SKM-1 (cell line): ENCODE measurements at regions not wholly inside any gene's neighbourhood (a gene's known extent, or its start where the extent isn't known, plus 50 kb on each side); places are given as distances from the start of the nearest gene placed in this dataset.

Experiments
- DNase-seq: peaks from one replicate; lab custom pipeline; 2025; ENCODE audit not compliant: unreplicated experiment; lab: John Stamatoyannopoulos, UW

- no peak for DNase-seq
Observed at GRCh38 chr19:28859811-28860210, 353.1 kb downstream of the UQCRFS1 start.

- no peak for DNase-seq
Observed at GRCh38 chr19:28858933-28859332, 354.0 kb downstream of the UQCRFS1 start.

- DNase-seq = no peak
Observed at GRCh38 chr19:28857967-28858366, 355.0 kb downstream of the UQCRFS1 start.

- no peak for DNase-seq
Observed at GRCh38 chr19:28855216-28855615, 357.7 kb downstream of the UQCRFS1 start.

GRCh38 chr19:28847468-28847867 lies 365.5 kb downstream of the UQCRFS1 start:
- no peak for DNase-seq

GRCh38 chr19:28846094-28846812 lies 366.7 kb downstream of the UQCRFS1 start:
- DNase-seq = no peak

- DNase-seq = no peak
Observed at GRCh38 chr19:28843761-28844492, 369.0 kb downstream of the UQCRFS1 start.

GRCh38 chr19:28841531-28841930 lies 371.4 kb downstream of the UQCRFS1 start:
- no peak for DNase-seq

- no peak for DNase-seq
Observed at GRCh38 chr19:28840891-28841290, 372.1 kb downstream of the UQCRFS1 start.

GRCh38 chr19:28839455-28839854 lies 373.5 kb downstream of the UQCRFS1 start:
- DNase-seq = no peak

- no peak for DNase-seq
Observed at GRCh38 chr19:28838909-28839308, 374.0 kb downstream of the UQCRFS1 start.

- no peak for DNase-seq
Observed at GRCh38 chr19:28836421-28836820, 376.5 kb downstream of the UQCRFS1 start.

- no peak for DNase-seq
Observed at GRCh38 chr19:28834996-28835395, 378.0 kb downstream of the UQCRFS1 start.

- DNase-seq = no peak
Observed at GRCh38 chr19:28831462-28831861, 381.5 kb downstream of the UQCRFS1 start.

GRCh38 chr19:28829762-28830161 lies 383.2 kb downstream of the UQCRFS1 start:
- no peak for DNase-seq

GRCh38 chr19:28829359-28829758 lies 383.6 kb downstream of the UQCRFS1 start:
- DNase-seq = no peak

- no peak for DNase-seq
Observed at GRCh38 chr19:28828276-28828870, 384.6 kb downstream of the UQCRFS1 start.

GRCh38 chr19:28827382-28827781 lies 385.6 kb downstream of the UQCRFS1 start:
- no peak for DNase-seq

- DNase-seq = no peak
Observed at GRCh38 chr19:28823338-28823961, 389.5 kb downstream of the UQCRFS1 start.

- DNase-seq = no peak
Observed at GRCh38 chr19:28820289-28820688, 392.7 kb downstream of the UQCRFS1 start.

GRCh38 chr19:28815257-28815656 lies 397.7 kb downstream of the UQCRFS1 start:
- DNase-seq = no peak

- DNase-seq = peak; percentile 17
Observed at GRCh38 chr19:28794301-28794700, 418.6 kb downstream of the UQCRFS1 start.
